ENCODE measurements at regions not wholly inside any gene's neighbourhood (a gene's known extent, or its start where the extent isn't known, plus 50 kb on each side); places are given as distances from the start of the nearest gene placed in this dataset.

DNA sequence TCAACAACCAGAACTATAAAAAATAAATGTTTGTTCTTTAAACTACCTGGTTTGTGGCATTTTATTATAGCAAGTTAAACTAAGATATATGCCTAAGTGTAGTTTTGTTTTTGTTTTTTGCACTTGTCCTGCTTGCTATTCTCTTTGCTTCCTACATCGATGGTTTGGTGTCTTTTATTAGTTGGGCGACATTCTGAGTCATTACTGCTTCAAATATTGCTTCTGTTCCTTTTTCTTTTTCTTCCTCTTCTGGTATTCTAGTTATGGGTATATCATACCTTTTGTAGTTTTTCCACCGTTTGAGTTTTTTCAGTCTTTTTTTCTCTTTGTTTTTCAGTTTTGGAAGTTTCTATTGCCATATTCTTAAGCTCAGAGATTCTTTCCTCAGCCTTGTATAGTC is 86.9 kb downstream of the MACIR start:
- no peak overlapping the region for H3K4me2 ChIP-seq (ENCODE audit: low read depth, low read length, poor library complexity, severe bottlenecking)
- H4K20me1 ChIP-seq (ENCODE audit: low read depth, low read length): no peaks in the 10 kb centered on the region
- H3K9me3 ChIP-seq (ENCODE audit: insufficient read depth, low read length): no peaks in the 10 kb centered on the region
- H3K4me3 ChIP-seq (ENCODE audit: insufficient read depth, low read length, poor library complexity, severe bottlenecking): no peak overlapping the region
- TF ChIP-seq, protein P1, sequence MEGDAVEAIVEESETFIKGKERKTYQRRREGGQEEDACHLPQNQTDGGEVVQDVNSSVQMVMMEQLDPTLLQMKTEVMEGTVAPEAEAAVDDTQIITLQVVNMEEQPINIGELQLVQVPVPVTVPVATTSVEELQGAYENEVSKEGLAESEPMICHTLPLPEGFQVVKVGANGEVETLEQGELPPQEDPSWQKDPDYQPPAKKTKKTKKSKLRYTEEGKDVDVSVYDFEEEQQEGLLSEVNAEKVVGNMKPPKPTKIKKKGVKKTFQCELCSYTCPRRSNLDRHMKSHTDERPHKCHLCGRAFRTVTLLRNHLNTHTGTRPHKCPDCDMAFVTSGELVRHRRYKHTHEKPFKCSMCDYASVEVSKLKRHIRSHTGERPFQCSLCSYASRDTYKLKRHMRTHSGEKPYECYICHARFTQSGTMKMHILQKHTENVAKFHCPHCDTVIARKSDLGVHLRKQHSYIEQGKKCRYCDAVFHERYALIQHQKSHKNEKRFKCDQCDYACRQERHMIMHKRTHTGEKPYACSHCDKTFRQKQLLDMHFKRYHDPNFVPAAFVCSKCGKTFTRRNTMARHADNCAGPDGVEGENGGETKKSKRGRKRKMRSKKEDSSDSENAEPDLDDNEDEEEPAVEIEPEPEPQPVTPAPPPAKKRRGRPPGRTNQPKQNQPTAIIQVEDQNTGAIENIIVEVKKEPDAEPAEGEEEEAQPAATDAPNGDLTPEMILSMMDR (IDR thresholded peaks at IDR 0.05; ENCODE audit: insufficient read depth, low read length, poor library complexity, severe bottlenecking): no peak
- TF ChIP-seq EZH2phosphoT487 (conservative IDR thresholded peaks at IDR 0.05; ENCODE audit: low read length): no peak
- no peaks in the 10 kb centered on the region for H3K79me2 ChIP-seq (ENCODE audit: insufficient read depth, low read length)
- H3K27ac ChIP-seq (ENCODE audit: low read depth, low read length): no peak overlapping the region
- H3K36me3 ChIP-seq (ENCODE audit: low read length): no peaks in the 10 kb centered on the region
- no peak overlapping the region for H3K9ac ChIP-seq (ENCODE audit: low read length)
- no peaks in the 10 kb centered on the region for H3F3A ChIP-seq (ENCODE audit: insufficient read depth)
- no peak overlapping the region for H2AFZ ChIP-seq (ENCODE audit: low read depth, low read length, severe bottlenecking)
- no peaks in the 10 kb centered on the region for H3K27me3 ChIP-seq (ENCODE audit: low read length)
- no peaks in the 10 kb centered on the region for H3K9me2 ChIP-seq (replicated peaks; ENCODE audit: insufficient read depth, low read length)

DNA sequence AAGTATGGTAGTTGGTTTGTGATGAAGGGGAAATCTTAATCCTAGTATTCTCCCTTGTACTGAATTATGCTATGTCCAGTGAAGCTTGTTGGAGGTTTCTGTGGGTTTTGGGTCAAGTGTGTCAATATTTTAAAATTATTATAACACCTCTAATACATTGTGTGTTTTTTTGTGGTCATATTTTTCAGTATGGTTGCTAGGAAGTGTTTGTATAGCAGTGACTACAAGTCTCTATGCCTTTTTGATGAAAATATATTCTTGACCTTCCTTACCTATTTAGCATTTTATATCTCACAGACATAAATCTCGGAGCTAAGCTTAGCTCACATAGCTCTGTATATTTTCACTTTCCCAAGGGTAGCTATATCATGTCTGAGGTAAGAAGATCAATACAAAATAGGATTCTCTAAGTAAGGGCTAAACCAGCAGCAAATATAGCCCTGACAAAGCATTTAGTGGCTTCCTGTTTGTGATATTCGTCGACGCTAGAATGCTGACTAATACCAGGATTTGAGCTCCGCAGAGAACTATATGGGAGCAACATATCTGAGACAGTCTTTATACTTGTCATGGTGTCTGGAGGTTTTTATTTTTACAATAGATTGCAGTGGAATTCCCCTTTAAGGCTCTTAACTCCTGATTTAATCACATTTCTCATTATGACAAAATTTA is 82.3 kb downstream of the MACIR start:
- no peaks in the 10 kb centered on the region for H3K79me2 ChIP-seq (ENCODE audit: insufficient read depth, low read length)
- no peaks in the 10 kb centered on the region for H3K36me3 ChIP-seq (ENCODE audit: low read length)
- H4K20me1 ChIP-seq (ENCODE audit: low read depth, low read length): no peaks in the 10 kb centered on the region
- H3K9ac ChIP-seq (ENCODE audit: low read length): no peak overlapping the region
- H3K27me3 ChIP-seq (ENCODE audit: low read length): no peaks in the 10 kb centered on the region
- H3F3A ChIP-seq (ENCODE audit: insufficient read depth): no peaks in the 10 kb centered on the region
- no peak overlapping the region for H3K4me2 ChIP-seq (ENCODE audit: low read depth, low read length, poor library complexity, severe bottlenecking)
- H3K4me3 ChIP-seq (ENCODE audit: insufficient read depth, low read length, poor library complexity, severe bottlenecking): no peak overlapping the region
- H3K9me3 ChIP-seq (ENCODE audit: insufficient read depth, low read length): no peaks in the 10 kb centered on the region
- no peak overlapping the region for H3K27ac ChIP-seq (ENCODE audit: low read depth, low read length)
- TF ChIP-seq EZH2phosphoT487 (conservative IDR thresholded peaks at IDR 0.05; ENCODE audit: low read length): no peak
- TF ChIP-seq, protein P1 (IDR thresholded peaks at IDR 0.05; ENCODE audit: insufficient read depth, low read length, poor library complexity, severe bottlenecking): no peak
- no peaks in the 10 kb centered on the region for H3K9me2 ChIP-seq (replicated peaks; ENCODE audit: insufficient read depth, low read length)
- H2AFZ ChIP-seq (ENCODE audit: low read depth, low read length, severe bottlenecking): no peak overlapping the region

DNA sequence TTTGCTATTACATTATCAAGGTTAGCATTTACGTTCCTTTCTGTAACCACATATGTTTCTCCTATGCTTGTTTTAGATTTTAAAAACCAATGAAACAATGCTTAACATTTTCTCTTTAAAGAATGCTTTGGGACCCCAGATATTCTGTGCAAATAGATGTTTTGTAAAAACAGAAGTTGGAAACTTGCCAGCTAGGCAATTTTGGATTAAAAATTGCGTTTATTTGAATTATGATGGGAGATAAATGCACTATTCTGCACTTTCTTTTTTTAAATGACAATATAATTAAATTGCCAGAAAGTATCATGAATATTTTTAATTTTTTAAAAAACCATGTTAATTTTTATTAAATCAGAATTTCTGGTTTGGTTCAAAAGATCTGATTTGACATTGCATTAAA is 81.6 kb downstream of the MACIR start:
- Histone ChIP-seq H3K4me3 (ENCODE audit: insufficient read depth, low read length, poor library complexity, severe bottlenecking) (no peak overlapping the region), H3K9me3 (ENCODE audit: insufficient read depth, low read length) (no peaks in the 10 kb centered on the region), H3F3A (ENCODE audit: insufficient read depth) (no peaks in the 10 kb centered on the region), H3K4me2 (ENCODE audit: low read depth, low read length, poor library complexity, severe bottlenecking) (no peak overlapping the region), H4K20me1 (ENCODE audit: low read depth, low read length) (no peaks in the 10 kb centered on the region), H3K27me3 (ENCODE audit: low read length) (no peaks in the 10 kb centered on the region), H3K36me3 (ENCODE audit: low read length) (no peaks in the 10 kb centered on the region), H3K9me2 (replicated peaks; ENCODE audit: insufficient read depth, low read length) (no peaks in the 10 kb centered on the region), H2AFZ (ENCODE audit: low read depth, low read length, severe bottlenecking) (no peak overlapping the region), H3K79me2 (ENCODE audit: insufficient read depth, low read length) (no peaks in the 10 kb centered on the region), H3K9ac (ENCODE audit: low read length) (no peak overlapping the region), H3K27ac (ENCODE audit: low read depth, low read length) (no peak overlapping the region)
- TF ChIP-seq, protein P1 (IDR thresholded peaks at IDR 0.05; ENCODE audit: insufficient read depth, low read length, poor library complexity, severe bottlenecking): no peak
- TF ChIP-seq EZH2phosphoT487 (conservative IDR thresholded peaks at IDR 0.05; ENCODE audit: low read length): no peak

All from SU-DHL-6 (cell line).